Left renal cortex interstitium (tissue), 4 donors: ENCODE measurements at regions not wholly inside any gene's neighbourhood (a gene's known extent, or its start where the extent isn't known, plus 50 kb on each side); places are given as distances from the start of the nearest gene placed in this dataset.
A peak's percentile ranks its signal among the peaks of the same experiment; 100 is the strongest.

Experiments used
- DNase-seq, 4 donors: peaks; one replicate each; pipeline ENCODE4 v3.0.0-alpha.2; 2013; ENCODE audit warnings: low read depth in 4 of 4, low spot score in 2 of 4, missing footprints in 1 of 4

DNA sequence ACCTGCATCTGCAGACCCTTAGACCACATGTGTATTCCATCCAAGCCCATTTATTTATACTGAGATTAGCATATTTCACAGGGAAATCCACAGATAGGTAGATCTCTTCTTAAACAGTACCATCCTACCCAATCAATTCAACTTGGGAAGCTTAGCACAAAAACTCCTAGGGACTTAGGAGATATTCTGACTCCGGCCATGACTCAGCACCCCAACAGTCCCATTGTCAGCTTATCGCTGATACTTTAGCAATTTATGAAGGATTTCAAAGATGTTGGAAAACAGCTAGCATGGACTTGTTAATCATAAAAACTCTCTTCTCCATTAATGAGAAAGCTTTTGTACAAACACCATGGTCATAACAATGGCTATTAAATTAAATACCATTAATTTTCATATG lies 236.2 kb upstream of the PREP start:
- no peak for DNase-seq

DNA sequence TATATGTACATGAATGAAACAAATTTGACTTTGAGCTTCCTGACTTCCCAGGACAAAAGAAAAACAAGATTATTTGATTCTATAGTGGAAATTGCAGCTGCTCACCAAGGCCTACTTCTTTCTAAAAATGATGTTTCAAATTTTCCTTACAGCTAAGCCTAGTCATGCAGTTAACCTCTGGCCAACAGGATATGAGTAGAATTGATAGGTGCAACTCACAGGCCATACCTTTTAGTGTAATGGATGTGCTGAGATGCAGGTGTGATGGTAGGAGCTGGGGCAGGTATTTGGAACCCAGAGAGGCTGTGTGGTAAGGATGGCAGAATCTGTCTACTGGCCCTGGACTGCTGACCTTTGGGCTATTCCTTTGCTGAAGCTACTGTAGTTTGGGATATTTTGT lies 230.9 kb upstream of the PREP start:
- DNase-seq: no peak

DNA sequence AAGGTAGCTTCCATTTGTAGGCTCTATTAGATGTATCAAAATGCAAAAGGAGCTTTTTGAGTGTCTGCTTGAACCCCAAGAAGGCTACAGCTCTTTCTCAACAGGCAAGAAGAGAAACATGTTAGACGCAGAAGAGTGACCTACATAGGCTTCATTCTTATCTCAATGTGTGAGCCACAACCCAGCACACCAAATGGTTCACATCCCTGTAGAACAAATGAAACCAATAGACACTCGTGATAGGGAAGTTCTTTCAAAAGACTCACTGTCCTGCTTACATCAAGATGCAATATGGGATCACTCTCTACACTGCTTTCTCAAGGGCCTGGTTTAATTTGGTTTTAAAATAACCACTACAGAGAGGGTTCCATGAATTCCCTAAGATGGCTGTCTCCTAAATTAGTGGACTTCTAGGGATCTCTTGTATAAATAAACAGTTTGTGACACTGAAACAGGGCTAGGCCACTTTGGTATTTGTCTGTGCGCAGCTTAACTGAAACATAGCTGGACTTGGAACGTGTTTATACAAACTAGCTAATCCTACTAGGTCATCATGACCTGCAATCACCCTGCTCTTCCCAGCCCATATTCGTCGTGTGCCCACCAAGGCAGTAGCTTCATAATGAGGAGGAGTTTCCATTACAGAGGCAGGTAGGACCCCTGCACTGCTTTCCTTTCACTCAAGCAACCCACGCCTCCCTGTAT lies 225.4 kb upstream of the PREP start:
- no peak for DNase-seq

DNA sequence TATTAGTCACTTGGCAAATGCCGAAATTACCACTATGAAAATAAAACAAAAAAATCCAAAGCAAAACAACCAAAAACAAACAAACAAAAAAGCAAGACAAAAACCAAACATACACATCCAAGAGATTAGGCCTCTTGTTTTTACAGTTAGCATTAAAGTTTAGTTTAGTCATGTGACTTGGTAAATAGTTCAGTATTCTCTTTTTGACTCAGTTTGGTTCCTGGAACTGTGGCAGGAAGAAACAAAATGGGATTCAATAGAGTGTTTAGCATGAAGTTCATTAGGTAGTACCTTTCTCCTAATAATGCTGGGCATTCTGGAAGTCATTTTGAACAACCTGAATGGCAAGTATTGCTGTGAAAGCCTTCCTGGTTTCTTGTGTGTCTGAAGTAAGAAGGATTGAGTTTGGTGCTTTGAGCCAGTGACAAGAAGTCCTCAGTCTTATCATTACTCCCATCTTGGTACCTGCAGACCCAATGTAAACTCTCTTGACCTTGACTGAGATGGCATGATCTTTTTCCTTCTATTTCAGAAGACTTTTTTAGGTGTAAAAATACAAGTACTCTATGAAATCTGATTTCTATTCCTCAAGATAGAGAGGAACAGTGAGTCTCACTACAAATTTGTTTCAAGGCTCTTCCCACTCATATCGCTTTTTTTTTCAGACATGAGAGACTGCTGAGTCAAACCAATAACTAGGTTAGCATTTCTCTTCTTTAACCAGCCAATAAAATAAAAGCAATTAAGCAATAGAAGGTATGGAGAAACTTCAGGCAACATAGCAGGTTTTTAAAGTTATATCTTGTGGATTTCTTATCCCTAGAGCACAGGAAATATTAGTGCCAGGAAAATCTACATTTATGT lies 223.6 kb upstream of the PREP start:
- DNase-seq: no peak

DNA sequence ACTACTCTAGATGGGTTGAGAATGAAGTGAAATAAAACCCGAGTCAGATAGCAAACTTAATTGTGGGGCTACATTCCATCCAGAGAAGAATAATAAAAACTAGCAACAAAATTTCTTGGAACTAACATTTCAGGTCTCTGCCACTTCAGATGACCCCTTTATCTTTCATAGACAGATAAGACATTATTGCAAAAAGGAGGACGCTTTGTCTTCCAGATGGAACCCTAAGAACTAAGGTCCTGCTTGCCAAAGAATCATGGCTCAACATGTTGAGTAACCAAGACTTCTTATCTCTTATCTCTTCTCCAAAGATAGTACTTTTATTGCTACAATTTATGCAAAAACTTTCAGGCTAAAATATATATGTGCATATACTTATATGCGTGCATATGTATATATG lies 221.1 kb upstream of the PREP start:
- no peak for DNase-seq

DNA sequence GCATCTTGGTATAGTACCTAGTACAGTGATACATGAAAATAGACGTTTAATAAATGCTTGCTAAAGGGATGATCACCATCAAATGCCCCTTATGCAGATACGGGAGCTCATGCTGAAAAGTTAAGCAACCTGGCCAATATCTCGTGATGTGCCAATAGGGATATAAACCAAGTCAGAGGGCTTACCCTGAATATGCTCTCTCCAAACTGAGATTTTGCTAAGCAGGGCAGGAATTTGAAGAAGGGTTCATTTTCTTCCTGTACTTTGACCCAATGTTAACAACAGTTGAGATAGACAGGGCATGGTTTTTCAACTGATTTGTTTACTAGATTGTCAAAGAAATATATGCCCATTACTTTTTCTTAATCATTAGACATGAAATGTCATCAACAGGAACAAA lies 219.3 kb upstream of the PREP start:
- no peak for DNase-seq

DNA sequence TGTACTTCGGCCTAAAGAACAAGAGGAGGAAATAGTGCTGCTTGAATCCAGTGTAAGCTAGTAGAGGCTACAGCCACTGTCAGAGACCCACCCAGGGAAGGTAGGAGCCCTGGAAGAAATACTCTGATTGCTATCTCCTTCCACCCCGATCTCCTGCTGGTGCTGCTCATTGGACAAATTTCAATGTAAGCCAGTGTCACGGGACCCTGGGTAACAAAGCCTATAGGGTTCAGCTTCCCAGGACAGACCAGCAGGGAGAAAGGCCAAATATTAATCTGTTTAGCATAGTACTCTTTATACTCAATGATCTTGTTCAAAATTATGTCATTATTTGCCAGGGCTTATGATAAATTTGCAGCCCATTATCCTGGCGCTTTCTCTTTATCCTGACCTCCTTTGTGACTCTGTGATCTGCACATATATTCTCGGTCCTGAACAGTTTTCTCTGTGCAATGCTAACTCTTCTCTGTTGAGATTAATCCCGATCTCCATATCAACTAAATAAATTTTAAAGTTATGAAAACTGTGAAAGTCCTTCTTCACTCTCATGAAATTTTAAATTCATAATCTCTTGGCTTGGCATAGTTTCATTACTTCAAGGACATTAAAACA lies 218.8 kb upstream of the PREP start:
- DNase-seq: no peak

DNA sequence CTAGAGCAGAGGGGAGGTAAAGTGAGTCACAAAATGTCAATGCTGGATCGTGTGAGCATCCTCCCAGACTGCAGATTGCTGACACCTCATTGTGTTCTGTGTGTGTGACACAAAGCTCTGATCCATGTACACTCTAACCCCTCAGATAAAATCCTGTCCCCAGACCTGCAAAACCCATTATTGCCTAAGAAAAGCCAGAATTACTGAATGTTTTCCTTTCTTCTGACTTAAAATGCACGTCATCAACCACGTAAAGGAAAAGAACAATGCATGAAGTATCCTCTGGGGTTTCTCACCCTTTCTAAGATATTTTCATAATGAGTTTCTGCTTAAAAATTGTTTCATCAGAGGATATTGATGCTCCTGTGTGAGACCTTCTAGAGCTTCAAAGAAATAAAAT lies 218.0 kb upstream of the PREP start:
- DNase-seq: no peak

DNA sequence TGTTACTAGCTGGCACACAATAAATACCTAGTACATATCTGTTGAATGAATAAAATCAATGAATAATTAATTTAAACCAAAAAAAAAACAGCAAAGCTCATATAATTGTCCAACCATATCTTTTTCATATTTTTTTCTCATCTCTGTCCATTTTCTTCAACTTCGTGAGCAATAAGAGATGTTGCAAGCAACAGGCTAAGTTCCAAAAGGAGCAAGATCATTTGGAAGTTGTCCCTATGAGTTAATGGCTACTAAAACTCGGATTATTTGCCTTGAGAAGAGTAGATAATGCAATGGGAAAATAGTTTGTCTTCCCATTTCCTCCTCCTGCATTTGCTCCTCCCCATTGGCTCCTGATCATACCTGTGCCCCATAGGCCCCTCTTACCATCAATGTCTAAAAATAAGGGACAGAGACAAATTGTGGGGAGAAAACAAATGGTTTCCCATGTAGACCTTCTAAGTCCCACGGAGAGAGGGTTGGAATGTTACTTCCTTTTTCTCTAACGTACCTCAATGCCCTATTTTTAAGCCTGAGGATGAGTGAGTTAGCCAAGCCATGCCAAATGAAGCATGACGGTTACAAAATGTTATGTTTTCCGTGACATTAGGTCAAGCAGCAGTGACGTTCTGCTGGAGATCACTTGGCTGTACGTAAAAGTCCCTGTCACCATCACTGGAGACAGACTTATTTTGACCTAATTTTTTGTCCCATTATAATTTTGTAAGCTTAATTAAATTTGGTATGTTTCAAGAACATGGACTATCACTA lies 217.3 kb upstream of the PREP start:
- no peak for DNase-seq

DNA sequence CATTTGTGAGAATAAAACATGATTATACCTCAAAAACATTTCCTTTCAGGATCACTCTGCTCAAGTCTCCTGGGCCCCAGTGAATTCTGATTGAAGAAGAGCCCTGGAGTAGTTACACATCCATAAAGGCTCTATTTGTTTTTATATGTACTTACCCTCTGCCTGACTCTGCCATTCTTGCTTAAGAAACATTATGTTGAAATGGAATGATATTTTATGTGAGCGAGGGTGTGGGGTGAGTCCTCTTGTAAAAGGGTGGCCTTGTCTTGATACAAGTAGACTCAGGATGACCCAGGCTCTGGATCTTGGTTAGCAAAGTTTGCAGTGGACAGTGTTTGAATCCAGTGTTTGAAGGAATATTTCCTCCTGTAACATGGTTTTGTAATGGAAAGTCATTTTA lies 215.4 kb upstream of the PREP start:
- no peak for DNase-seq

DNA sequence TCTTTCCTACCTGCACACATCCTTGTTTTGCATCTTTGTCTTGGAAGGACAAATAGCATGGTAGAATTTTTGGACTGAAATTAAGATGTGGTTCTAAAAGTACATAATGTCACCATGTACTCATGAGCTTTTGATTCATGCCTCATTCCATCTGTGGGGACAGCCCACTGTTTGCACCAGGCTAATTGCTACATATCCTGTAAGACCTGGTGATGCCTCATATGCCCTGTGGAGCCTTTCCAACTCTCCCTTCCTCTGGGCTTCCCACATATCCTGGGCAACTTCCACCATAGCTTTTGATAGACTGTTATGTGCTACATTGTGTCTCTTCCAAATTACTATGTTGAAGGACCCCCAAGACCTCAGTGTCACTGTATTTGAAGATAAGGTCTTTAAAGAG lies 213.6 kb upstream of the PREP start:
- DNase-seq: no peak

DNA sequence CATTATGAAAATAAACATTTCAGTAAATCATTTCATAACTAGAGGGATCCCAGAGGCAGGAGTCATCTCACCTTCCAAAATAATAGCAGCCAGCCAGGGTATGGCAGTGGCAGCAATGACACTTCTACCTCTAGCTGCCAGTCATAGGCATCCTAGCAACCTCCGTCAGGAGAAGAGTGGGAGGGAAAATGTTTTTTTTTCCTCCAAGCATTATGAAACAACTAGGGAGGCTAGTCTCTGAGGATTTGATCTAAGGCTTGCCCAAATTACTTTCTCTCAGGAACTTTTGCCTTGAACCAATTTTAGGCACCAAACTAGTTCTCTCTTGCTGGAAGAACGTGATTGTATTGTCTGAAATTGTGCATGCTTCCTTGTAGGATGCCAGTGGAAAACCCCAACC lies 208.7 kb upstream of the PREP start:
- no peak for DNase-seq

DNA sequence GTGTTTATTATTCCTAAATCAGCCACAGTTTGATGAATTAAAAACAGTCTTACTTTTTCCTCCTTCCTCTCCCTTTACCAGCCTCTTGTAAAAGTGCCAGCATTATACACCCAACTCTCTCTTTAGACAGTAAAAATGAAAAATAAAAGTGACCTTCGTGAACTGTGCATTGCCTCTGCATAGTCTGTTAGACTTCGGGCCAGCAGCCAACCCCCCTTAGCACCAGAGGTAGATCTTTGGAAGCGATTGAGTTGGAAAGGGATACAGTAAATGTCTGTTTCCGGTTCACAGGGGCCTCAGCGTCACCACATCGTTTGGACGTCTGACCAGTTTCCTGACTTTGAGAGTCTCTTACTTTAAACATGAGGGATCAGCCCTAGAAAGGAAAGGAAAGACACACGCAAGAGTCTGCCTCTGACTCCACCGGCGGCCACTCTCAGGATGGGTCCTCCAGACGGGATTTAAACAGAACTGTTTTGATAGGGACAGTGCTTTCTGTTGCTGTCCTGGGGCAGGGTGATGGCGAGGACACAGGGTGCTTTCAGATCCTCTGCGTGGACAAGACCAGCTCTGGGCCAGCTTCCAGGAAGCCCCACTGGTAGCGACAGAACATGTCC lies 206.6 kb upstream of the PREP start:
- DNase-seq: no peak

DNA sequence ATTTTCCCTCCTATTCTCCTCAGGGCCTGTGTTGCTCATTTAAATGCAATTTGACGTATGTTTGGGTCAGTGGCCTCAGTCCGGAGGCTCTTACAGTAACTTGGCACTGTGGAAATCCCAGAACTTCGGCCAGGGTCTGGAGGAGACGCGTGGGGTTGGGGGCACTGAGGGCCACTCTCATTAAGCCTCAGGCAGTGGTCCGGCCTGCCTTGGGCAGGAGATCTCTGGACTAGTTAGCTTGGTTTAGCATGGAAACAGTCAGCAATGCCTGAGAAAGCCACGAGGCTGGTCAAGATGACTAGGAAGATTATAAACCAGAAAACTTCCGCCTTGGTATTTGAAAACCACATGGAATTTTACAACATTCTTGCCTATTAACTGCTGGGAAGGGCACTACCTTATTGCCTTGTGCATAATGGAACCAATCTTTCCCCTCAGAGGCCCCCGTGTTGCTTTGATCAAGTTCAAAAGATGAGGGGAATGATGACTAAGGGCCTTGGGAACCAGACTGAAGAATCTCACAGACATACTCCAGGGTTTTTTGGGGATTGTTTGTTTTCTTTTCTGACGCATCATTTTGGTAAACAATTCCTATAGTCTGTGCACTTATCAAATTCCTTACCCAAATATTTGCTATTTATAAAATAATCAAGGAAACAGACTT lies 206.0 kb upstream of the PREP start:
- no peak for DNase-seq

DNA sequence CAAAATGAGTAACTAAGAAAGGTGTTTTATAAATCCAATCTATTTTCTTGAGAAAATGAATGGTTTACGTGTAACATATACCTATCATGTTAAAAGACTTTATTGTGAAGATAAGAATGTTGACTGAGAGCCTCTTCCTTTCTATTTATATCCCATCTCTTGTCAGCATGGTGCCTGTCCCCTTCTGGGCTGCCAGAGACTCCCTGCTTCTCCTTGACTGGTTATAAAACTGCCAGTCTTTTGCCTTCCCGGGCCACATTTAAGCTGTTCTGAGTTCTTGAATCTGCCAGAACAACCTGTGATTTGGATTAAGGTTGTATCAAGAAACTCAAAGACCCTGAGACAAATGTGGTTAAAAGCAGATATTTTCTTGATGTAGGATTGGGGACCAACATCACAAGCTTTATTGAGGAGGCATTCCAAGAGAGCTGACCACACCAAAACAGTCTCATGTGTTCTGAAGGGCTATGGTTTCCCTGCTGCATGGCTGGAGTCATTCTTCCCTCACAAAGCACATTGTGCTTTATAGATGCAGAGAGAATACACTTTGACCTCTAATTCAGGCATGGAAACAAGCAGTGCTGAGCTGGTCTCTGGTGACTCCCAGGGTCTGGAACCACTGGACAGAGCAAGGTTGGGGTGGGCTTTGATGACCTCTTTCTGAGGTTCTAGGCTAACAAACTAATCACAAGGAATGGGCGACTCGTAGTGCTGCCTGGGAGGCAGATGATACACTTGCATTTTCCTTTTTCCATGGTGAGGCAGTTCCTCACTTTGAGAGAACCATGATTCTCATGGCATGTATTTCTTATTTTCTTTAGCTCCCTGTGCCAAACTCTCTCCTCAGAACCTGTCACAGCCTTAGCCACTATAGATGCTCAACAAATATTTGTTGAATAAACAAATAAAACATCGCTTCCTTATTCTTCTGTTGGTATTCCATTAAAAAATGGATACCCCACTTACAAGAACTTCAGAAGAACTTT lies 205.0 kb upstream of the PREP start:
- DNase-seq: no peak

DNA sequence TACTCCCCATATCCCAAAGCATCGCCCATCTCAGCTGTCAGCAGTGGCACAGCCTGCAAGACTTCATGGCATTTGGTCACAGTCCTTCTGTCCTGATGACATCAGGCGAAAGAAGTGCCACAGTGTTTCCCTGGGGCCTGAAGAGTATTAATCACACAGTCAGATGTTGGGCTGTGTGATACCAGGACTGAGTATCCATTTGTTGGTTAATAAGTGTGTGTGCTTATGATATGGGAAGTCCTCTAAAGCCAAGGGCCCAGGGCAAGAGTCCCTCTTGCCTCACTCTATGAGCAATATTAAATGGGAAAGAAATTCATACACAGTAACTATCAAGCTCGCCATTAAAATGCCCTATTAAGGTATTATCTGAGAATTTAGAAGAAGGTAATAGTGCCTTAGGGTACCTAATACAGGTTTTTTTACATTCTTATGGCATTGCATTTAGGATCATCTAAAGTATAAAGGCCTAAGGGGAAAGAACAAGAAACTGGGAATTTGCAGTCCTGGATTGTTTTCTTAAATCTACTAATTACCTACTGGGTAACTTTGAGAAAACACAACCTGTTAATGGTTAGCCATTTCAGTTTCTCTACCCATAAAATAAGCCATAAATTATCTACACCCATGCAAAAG lies 204.1 kb upstream of the PREP start:
- peak in 1 of 4 donors; percentile 29 for DNase-seq

DNA sequence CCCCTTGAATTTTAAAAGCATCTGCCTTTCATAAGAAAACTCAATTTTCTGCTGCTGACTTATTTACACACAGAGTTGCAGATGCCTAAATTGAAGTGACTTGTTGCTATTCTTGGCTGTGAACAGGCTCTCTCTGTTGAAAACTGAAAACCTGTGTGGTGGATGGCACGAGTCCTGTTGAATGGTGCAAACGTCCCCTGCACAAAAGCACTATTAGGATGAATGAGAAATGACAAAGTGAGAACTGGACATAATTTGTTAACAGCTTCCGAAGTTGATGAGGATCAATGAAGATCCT lies 201.7 kb upstream of the PREP start:
- no peak for DNase-seq

DNA sequence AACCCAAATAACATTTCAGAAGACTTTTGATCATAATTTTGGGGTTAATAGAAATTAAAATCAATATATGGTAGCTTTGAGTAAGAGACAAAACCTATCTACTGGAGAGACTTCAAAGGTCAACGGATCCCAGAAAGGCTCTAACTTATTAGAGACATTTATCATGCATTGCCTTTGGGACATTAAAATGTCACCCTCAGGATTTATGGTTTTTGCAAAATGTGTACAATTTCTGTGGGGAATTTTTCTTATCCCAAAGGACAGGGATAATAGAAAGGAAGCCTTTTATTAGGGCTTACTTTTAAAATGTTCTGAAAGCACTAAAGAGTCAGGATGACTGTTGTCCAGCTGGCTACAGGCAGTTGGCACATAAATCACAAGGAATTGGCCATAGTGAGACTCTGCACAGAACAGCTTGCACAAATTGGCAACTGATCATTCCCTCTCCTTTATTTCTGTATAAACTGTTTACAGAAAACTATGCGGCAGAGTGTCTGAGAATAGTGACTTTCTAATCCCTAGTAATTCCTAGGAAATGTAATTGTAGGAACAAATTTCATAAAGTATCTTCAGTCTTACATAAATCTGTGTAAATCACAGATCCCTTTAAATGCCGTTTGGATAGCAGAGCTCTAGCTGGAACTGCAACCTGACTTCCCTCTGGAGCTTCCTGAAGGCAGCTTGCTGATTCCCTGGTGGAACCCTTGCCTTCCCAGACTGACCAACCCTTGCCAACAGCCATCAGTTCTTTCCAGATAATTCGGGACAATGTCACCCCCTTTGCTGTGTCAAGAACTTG lies 201.1 kb upstream of the PREP start:
- peak in 3 of 4 donors; percentile 19 to 40 (median 36) for DNase-seq
